GM06990 (cell line): ENCODE measurements at regions not wholly inside any gene's neighbourhood (a gene's known extent, or its start where the extent isn't known, plus 50 kb on each side); places are given as distances from the start of the nearest gene placed in this dataset.
A peak's percentile ranks its signal among the peaks of the same experiment; 100 is the strongest.

Experiments used
- DNase-seq: peaks from one replicate; pipeline ENCODE4 v3.0.0-alpha.2; 2011; ENCODE audit not compliant: insufficient read length; ENCODE audit errors: extremely low read depth
- H3K27me3 ChIP-seq: replicated peaks from 2 replicates; pipeline ENCODE4 v1.6.0; 2011; ENCODE audit warnings: low read length; ENCODE audit not compliant: control insufficient read depth, insufficient read depth
- H3K36me3 ChIP-seq: 2 replicates; pipeline ENCODE4 v1.5.1; 2011; ENCODE audit warnings: low read length; ENCODE audit not compliant: control insufficient read depth, insufficient read depth
- H3K4me3 ChIP-seq: replicated peaks from 2 replicates; pipeline ENCODE4 v1.5.1; 2011; ENCODE audit warnings: low read depth, mild to moderate bottlenecking, control low read depth, low read length
- TF ChIP-seq, protein P1 (sequence below): IDR thresholded peaks from 2 replicates; pipeline ENCODE4 v1.5.1; 2011; ENCODE audit warnings: low read length, control low read depth, mild to moderate bottlenecking, inconsistent platforms; ENCODE audit not compliant: insufficient read depth, poor library complexity, severe bottlenecking

DNA sequence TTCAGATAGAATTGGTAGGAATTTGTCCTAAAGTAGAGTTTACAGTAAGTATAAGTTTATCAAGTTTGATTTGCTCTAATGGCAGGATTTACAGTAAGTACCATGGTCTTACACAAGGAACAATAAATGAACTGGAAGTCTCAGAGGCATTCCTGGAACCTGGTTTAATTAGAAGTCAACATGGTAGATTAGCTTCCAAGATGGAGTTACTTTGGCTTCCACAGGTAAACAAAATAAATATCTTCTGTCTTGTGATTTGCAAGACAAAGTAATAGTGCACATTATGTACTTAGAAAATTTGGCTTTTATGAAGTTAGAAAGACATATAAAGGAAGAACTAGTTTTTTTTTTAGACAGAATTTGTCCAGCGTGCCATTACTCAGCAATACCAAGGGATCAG, 190.7 kb downstream of the GLUD2 start:
- Histone ChIP-seq H3K4me3 (no peak overlapping the region), H3K36me3 (no peaks in the 10 kb centered on the region), H3K27me3 (no peaks in the 10 kb centered on the region)
- no peak for DNase-seq
- TF ChIP-seq, protein P1, sequence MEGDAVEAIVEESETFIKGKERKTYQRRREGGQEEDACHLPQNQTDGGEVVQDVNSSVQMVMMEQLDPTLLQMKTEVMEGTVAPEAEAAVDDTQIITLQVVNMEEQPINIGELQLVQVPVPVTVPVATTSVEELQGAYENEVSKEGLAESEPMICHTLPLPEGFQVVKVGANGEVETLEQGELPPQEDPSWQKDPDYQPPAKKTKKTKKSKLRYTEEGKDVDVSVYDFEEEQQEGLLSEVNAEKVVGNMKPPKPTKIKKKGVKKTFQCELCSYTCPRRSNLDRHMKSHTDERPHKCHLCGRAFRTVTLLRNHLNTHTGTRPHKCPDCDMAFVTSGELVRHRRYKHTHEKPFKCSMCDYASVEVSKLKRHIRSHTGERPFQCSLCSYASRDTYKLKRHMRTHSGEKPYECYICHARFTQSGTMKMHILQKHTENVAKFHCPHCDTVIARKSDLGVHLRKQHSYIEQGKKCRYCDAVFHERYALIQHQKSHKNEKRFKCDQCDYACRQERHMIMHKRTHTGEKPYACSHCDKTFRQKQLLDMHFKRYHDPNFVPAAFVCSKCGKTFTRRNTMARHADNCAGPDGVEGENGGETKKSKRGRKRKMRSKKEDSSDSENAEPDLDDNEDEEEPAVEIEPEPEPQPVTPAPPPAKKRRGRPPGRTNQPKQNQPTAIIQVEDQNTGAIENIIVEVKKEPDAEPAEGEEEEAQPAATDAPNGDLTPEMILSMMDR, result no peak

DNA sequence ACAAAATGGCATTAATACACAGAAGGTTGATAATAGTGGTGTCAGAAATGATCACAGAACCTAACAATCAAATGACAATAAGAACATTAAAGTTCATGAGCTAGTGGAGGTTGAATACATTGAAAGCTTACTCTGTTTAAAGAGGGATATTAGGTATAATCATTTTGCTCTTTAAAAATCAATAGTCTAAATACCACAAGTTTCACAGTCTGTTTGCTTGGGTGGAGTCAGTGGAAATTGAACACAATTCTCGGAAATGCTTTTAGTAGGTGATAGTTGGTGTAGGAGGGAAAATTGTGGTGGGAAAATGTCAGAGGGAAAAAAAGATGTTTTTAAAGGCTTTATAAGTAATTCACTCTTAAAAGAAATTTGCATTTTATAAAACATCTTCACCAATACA, 197.1 kb downstream of the GLUD2 start:
- no peaks in the 10 kb centered on the region for H3K27me3 ChIP-seq
- no peak overlapping the region for H3K4me3 ChIP-seq
- no peaks in the 10 kb centered on the region for H3K36me3 ChIP-seq
- DNase-seq, result no peak
- TF ChIP-seq, protein P1, result no peak

DNA sequence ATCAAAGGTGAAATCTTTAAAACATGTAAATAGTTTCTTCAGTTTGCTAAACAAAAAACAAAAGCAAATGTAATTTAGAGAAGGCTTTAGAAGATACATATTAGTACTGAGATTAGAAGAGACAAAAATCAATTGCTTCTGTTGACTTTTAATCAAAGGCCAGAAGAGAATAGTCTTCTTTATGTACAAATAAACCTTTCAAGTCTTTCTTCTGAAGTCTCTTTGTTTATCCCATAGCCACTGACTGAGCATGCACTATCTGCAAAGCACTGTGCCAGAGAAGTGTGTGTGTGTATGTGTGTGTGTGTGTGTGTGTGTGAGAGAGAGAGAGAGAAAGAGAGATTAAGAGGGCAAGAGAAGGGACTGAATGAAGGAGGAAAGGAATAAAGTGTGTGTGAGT, 198.4 kb downstream of the GLUD2 start:
- Histone ChIP-seq H3K4me3 (no peak overlapping the region), H3K36me3 (no peaks in the 10 kb centered on the region), H3K27me3 (no peaks in the 10 kb centered on the region)
- TF ChIP-seq, protein P1, result no peak
- no peak for DNase-seq

DNA sequence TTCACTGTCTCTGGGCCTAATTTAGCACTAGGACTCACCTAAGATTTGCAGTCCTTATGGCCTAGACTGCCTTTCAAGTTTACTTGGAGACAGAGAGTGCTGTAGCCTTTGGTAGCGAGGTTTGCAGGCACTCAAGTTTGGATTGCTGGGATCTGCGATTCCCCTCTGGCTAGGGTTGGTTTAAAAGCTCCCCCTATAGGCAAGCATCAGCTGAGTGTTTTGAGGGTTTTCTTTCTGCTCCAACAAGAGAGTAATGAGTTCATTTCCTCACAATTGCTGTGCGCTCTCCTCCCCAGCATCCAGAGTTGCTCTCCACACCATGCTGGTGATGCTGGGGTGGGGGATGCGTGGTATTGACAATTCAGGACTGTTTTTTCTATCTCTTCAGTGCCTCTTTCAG, 206.9 kb downstream of the GLUD2 start:
- H3K4me3 ChIP-seq, result no peak overlapping the region
- no peak for DNase-seq
- no peaks in the 10 kb centered on the region for H3K27me3 ChIP-seq
- H3K36me3 ChIP-seq, result no peaks in the 10 kb centered on the region
- TF ChIP-seq, protein P1, result peak; percentile 42

DNA sequence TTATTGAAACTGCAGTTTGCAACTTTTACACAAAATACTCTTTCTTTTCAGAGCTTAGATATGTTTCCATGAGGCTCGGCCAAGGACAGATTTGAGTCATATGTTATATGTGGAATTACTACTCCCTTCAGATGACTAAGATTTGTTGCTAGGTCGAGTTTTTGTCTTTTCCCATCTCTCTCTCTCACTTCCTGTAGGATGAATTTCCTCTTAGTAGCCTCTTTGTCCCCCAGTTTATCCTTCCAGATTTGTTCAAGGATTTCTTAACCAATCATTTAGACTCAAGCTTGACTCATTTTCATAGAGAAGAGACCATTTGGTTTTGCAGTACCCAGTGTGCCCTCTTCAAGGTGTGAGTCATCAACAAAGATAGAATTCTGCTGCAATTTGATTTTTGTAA, 209.2 kb downstream of the GLUD2 start:
- Histone ChIP-seq H3K4me3 (no peak overlapping the region), H3K36me3 (no peaks in the 10 kb centered on the region), H3K27me3 (no peaks in the 10 kb centered on the region)
- DNase-seq, result no peak
- TF ChIP-seq, protein P1, result no peak

DNA sequence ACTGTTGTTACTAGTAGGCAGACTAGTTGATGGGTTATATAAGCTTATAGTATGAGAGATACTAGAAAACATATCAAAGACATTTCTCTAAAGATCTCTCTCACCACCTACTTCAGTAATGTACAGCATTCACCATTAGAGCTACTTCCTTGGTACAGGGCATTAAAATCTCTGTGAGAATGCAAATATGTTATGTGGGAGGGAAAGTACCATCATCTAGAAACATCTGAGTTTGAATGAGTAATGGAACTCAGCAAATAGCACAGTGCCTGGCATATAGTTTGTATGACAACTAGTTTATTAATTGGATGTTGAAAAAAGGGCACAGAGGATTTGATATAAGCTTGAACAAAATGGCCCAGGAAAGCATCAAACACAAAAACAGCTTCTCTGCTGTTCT, 211.1 kb downstream of the GLUD2 start:
- no peaks in the 10 kb centered on the region for H3K27me3 ChIP-seq
- TF ChIP-seq, protein P1, result no peak

More for the DNA sequence above, 211.1 kb downstream of the GLUD2 start:
- DNase-seq, result no peak
- Histone ChIP-seq H3K36me3 (no peaks in the 10 kb centered on the region), H3K4me3 (no peak overlapping the region)
